Ramos (cell line): ENCODE measurements at regions not wholly inside any gene's neighbourhood (a gene's known extent, or its start where the extent isn't known, plus 50 kb on each side); places are given as distances from the start of the nearest gene placed in this dataset.
"Not testable (repeated sequence)": the region's sequence is repeated elsewhere in the genome, so short reads cannot be mapped to it uniquely, and the experiment has no call there.

ENCODE experiments used
- in situ Hi-C: fragments of 300-500 bp; cut with MboI; formaldehyde crosslinking; loops from one replicate; pipeline ENCODE4 v1.14.3; 2022; ENCODE audit warnings: low sequenced_read_pairs; ENCODE audit not compliant: unreplicated experiment

DNA sequence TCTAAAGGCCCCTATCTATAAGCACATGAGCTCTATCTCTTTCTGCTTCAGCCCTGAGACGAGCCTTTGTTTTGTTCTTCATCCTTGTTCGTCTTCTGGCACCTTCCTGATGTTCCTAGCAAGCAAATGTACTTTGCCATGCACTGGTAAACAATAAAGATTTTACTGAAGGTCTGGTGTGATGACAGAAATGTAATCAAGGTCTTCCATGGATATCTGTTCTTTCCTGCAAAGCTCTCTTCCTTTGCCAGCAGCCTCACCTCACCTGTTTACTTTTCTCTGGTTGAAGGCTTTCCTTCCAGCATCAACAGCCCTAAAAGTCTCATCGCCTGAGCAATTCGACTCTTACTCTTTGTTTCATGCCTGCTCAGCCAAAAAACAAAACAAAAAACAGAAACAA, 330.3 kb downstream of the PCNX1 start:
- in situ Hi-C loops = no loop called here

DNA sequence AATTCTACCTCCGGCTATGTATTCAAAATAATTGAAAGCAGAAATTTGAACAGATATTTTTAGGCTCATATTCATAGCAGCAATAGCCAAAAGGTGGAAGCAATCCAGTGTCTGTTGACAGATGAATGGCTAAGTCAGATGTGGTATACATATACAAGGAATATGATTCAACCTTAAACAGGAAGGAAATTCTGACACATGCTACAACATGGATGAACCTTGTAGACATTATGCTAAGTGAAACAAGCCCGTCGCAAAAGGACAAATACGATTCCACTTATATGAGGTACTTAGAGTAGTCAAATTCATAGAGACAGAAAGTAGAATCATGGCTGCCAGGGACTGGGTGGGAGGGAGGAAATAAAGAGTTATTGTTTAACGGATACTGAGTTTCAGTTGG, 331.6 kb downstream of the PCNX1 start:
- in situ Hi-C loops = no loop called here

DNA sequence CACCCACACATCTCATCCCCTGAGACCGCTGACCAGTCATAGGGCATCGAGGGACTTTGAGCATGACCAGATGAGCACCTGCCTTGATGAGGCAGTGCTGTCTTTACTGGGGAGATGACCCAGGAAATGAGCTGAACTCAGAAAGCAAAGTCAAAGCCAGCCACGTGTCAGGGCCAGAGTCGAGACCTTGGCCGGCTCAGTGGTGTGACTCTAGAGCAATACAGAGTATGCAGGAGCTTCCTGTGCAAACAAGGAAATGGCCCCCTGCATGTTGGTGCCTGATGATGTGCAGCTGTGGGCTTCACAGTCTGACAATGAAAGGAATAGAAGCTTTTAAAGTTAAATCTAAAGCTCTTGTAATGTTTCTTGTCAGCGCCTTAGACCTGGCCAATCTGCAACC, 332.9 kb downstream of the PCNX1 start:
- in situ Hi-C loops = no loop called here

DNA sequence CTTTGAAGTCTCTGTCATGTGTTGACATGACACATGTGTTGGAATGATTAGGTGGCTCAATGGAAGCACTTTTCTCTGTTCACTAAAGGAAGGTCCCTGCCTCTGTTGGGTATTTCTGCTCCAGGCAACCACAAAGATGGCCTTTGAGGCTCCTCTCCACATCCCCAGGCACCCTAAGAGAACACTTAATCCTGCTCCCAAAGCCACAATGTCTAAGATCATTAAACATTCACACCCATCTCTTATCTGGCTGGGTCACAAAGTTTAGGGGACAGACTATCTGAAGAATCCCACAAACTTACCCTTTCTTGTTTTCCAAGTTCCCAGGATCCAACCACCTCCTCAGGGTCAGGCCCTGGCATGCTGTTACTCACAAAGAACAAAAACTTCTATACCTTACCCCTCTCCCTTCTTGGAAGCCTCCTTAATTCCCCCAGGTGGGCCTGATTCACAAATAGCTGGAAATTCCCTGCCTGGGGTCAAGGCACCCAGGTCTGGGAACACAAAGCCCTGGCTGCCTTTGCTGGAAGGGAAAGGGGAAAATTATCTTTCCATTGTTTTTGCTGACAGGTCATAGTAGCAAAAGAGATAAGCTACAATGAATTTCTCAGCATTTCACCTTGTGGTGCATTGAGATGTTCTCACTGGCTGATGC, 333.7 kb downstream of the PCNX1 start:
- in situ Hi-C loops = no loop called here

DNA sequence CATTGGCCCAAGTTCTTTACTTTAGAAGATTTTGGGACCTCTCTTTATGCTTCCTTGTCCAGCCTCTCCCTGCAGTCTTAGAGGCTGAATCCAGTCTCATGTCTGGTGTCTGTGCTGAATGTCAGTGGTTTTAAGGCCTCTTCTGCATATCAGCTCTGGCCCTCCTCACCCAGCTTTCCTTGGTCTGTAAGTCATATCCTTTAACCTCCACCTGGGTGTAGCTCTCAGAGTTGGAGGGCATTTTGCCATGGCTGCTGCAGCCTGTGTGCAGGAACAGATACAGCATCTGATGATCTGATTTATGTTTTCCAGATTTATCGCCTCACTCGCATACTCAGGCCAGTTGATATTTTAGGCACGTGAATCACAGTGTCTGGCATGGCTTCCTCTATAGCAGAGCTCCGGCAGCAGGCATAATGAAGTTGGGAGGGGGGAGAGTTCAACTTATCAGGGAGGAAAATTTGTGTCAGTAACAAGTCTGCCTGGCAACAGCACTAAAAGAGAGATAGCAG, 335.0 kb downstream of the PCNX1 start:
- in situ Hi-C loops = no loop called here

DNA sequence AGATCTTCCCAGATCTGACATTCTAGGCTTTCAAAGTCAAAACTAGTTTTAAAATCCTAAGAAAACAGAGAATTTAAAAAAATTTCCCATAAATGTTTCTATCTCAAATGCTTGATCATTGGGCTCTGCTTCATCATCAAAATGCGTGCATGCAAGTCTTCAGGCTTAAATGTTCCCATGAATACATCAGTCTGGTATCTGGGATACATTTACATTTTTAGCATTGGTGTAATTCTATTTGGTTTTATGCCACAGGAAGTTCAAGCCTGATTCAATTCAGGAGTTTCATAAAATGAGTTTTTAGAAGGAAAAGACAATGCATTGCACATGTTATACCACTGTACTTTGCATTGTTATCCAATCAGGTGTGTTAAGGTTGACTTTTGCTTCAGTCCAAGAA, 336.4 kb downstream of the PCNX1 start:
- in situ Hi-C loops = no loop called here

DNA sequence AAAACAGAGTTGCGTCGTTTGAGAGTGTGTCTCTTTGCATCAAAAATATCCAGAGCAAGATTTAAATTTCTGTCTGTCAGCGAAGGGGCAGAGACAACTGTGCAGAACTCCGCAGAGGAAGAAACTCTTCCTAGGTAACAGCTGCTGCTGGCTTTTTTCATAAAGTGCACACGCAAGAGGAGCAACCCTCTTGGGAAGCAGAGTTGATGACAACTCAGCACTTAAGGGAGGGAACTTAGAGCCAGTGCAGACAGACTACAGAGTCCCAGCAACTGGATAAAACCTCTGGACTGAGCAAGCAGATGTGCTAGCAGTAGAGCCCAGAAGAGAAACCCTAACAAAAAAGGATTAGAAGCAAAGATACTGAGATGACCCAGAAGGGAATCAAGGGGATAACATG, 337.1 kb downstream of the PCNX1 start:
- in situ Hi-C loops = no loop called here

DNA sequence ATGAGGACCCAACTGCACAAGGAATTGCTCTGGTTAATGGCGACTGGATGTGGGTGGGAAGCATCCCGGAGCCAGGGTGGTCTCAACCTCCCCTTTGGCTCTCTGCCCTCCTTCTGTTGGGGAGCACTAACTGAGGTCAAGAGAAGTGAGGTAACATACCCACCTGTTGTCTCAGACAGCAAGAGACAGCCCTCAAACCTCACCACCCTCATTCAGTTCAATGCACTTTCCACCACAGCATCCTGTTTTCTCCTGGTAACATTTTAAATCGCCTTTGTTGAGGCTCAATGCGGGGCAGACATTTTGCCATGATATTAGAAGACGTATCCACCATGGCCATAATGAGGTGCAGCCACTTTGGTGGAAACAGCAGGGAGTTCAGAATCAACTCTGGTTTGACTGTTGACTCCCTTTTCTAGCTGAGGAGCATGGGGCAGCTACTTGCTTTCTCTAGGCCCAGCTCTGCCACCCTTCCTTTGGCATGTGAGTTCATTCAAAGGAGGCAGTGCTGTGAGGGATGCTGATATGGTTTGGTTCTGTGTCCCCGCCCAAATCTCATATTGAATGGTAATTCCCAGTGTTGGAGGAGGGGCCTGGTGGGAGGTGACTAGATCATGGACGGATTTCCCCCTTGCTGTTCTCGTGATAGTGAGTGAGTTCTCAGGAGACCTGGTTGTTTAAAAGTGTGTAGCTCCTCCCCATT, 338.6 kb downstream of the PCNX1 start:
- in situ Hi-C loops = no loop called here

DNA sequence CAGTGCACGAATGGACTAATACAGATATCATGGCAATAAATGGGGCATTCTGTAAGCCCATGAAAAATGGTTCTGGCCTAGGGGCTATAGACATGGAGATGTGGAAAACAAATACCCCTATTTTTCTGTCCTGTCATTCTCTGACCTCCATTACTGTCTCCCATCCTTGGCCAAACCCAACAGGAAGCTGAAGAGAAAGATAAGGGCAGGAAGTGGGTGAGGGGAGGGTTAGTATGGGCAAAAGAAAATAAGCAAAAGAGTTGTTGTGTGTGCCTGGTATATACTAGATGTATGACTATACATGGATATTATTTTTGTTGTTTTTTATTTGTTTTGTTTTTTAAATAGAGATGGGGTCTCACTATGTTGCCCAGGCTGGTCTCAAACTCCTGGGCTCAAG, 339.3 kb downstream of the PCNX1 start:
- in situ Hi-C loops = no loop called here

DNA sequence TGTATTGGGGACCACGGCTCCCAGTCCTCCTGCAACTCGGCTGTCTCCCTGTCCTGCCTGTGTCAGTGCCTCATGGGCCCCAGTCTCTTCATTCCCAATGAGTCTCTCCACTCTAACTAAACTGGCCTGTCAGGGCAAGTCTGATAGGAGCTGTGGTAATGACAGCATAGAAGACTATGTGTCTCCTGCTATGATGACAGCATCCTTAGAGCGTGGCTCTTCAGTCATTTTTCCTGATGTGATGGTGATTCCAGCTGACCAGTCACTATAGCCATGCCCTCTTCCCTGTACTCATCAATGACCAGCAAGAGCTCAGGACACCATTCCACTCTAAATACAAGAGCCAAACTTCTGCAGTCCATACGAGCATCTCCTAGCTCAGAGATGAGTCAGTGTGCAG, 339.8 kb downstream of the PCNX1 start:
- in situ Hi-C loops = no loop called here

DNA sequence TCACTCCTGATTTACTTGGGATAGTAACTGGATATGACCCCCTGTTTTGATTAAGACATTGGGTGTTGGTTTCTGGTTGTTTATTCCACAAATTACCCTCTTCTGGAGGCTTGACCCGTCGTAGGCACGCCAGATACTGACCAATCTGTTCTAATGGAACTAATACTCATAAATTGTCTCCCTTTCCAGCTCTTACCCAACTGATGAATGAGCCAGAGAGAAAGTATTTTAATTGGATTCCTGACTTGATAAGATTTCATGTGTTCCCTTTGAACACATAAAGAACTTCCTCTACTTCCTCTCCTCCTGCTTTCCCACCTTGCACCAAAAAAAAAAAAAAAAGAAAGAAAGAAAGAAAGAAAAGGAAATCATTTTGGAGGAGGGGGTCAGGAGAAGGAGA, 340.9 kb downstream of the PCNX1 start:
- in situ Hi-C loops = no loop called here

DNA sequence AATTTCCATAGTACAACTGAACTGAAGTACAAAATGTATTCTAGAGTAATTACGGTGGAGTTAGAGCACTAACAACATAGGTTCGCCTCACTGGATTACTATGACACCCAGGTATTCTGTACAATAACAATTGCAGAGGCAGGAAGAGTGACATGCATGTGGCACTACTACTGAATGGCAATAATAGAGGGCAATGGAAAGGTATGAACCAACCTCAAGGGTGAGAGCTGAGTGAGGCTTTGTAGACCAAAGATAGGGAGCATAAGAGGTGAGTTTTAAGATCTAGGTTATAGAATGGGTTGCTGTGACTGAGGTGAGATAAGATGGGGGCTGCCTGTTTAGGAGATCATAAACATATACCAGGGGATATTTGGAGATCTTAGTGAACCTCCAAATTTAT, 343.1 kb downstream of the PCNX1 start:
- in situ Hi-C loops = no loop called here

DNA sequence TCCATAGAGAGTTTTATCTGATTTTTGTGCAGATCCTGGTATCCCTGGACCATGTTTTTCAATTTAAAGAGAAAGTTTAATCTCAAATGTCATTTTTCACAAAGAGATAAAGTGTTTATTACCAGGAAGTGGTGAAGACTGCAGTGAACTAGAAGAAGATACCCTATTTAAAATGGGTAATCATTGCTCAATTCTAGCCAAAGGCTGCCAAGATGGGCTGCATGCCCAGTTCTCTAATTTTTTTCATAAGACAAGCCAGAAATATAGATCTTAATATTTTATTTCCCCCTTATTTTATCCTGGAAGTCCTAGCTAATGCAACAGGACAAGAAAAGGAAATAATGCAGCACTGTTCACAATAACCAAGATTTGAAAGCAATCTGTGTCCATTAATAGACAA, 343.5 kb downstream of the PCNX1 start:
- in situ Hi-C loops = no loop called here

DNA sequence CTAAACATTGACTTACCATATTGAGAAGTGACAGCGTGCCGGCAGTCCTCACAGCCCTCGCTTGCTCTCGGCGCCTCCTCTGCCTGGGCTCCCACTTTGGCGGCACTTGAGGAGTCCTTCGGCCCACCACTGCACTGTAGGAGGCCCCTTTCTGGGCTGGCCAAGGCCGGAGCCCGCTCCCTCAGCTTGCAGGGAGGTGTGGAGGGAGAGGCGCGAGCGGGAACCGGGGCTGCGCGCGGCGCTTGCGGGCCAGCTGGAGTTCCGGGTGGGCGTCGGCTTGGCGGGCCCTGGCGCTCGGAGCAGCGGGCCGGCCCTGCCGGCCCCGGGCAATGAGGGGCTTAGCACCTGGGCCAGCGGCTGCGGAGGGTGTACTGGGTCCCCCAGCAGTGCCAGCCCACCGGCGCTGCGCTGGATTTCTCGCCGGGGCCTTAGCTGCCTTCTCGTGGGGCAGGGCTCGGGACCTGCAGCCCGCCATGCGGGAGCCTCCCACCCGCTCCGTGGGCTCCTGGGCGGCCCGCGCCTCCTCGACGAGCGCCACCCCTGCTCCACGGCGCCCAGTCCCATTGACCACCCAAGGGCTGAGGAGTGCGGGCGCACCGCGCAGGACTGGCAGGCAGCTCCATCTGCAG, 346.9 kb downstream of the PCNX1 start:
- in situ Hi-C loops = not testable (repeated sequence)

DNA sequence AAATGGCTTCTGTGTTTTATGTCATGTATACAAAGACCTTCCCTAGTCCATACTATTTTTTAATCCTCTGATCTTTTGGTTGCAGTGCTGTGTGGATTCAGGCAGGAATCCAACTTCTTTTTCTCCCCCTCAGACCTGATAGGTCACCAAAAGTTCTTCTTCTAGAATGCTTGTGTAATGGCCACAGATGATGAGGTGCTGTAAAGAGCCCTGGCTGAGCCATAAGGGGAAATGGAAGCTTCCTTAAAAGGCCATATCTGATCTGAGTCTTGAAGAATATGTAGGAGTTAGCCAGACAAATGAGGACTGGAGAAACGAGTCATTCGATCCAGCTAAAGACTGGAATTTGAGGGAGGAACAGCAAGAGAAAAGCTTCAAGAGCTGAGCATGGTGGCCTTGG, 353.9 kb downstream of the PCNX1 start:
- in situ Hi-C loops = no loop called here

DNA sequence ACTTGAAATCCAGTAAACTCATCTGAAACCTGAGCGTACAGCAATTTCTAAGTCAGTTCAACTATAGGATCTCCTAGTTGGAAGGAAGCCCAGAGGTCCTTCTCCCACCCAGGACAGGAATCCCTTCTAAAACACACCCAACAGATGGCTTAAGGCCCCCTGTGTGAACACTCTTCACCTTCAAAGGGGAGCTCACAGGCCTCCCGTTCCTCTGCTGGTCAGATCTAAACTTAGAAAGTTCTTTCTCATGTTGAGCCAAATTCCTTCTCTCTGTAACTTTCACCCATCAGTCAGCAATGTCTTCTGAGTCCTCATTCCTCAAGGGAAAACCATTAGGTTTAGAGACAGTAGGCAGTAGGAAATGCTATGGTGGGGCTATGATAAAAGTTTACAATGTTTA, 355.2 kb downstream of the PCNX1 start:
- in situ Hi-C loops = no loop called here

DNA sequence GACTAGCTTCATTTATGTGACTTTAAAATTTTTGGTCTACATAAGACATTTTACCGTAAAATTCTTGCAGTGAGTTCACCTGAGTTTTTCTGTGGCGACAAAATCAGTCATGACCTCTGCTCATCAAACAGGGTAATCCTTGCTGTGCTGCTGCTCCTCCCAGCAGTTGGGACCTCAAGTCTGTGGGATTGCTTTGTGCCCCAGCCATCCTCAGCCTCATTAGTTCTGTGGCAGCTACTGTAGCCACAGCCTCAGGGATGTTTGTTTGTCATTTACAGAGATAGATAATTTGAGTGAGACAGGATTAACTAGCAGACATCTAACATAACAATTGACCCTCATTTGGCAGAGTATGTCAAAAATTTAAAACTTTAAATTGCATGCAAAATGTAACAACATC, 357.0 kb downstream of the PCNX1 start:
- in situ Hi-C loops = no loop called here

DNA sequence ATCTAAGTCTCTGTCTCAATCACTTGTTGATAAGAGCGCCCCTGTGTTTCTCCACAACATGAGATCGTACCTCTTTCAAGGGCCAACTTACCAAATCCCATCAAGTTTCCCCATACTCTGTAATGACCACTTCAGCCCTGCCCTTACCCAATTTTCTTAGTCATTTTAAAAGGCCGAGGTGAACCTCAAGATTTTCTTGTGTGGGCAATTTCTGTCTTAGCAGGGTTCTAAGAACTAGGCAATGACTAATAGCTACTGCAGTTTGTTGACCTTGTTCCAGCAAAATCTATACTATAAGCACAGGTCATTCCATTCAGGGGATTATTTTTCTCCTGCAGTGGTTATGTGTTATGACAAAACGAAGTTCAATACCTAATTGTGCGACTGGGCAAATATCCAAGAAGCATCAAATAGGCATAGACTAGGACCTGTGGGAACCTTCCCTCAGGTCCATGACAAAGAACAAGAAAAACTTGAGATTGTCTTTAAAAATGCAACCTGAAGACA, 359.8 kb downstream of the PCNX1 start:
- in situ Hi-C loops = no loop called here

DNA sequence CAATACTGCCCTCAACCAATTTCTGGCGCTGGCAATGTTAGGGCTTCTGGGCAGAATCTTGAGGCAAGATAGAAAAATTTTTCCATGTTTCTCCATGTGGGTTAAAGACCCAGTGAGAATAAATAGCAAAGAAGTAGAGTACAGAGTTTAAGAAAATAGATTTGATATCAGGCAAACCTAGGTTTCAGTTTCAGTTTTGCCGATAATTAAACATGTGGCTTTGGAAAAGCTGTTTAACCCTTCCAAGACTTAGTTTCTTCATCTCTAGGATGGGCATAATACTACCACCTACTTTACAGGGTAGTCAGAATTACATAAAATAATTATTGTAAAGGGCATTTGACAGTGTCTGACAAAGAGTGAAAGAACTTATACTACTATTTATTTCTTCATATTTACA, 360.4 kb downstream of the PCNX1 start:
- in situ Hi-C loops = no loop called here

DNA sequence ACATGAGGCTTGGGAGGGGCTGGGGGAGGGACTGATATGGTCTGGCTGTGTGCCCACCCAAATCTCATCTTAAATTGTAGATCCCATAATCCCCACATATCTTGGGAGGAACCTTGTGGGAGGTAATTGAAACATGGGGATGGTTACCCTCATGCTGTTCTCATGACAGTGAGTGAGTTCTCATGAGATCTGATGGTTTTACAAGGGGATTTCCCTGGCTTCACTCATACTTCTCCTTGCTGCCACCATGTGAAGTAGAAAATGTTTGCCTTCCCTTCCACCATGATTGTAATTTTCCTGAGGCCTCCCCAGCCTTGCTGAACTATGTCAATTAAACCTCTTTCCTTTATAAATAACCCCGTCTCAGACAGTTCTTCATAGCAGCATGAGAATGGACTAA, 362.9 kb downstream of the PCNX1 start:
- in situ Hi-C loops = no loop called here

DNA sequence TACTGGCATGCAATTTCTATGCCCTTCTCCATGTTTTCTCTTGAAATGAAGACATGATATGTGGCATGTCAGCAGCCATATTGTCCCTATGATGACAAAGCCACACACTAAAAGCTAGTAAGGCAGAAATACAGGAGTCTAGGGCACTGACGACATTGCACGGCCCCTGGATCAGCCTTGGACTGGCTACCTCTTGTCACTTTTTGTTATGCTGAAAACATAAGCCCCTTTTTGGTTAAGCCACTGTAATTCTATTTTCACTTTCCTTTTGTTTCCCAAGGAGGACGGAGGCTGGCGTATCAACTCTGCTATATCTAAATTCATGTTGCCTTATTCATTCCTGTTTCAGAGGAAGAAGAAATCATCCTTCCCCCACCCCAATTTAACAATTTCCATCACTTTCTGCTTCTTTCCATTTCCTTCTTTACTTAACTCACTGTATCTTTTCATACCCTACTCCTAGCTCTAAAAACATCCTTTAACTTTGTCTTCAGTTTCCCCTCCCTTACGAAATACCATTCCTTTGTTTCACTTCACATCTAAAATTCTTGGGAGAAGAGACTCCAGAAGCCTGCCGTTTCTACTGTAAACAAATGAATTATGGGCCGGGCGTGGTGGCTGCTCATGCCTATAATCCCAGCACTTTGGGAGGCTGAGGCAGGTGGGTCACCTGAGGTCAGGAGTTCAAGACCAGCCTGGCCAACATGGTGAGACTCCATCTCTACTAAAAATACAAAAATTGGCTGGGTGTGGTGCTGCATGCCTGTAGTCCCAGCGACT, 364.1 kb downstream of the PCNX1 start:
- in situ Hi-C loops = no loop called here
